HepG2 (cell line): ENCODE measurements at regions not wholly inside any gene's neighbourhood (a gene's known extent, or its start where the extent isn't known, plus 50 kb on each side); places are given as distances from the start of the nearest gene placed in this dataset.
"Not testable (repeated sequence)": the region's sequence is repeated elsewhere in the genome, so short reads cannot be mapped to it uniquely, and the experiment has no call there.

Source experiments
- ATF1 ChIP-seq: IDR thresholded peaks from 2 replicates; pipeline ENCODE4 v1.6.1; 2016; ENCODE audit warnings: mild to moderate bottlenecking, control low read depth
- FOXP4 ChIP-seq: sonication (generic); formaldehyde crosslinking; IDR thresholded peaks from 2 replicates; pipeline ENCODE4 v1.4.0; 2020; ENCODE audit warnings: missing genetic modification reagents
- ISX ChIP-seq: sonication (generic); formaldehyde crosslinking; conservative IDR thresholded peaks from 2 replicates; pipeline ENCODE4 v1.5.0; 2020; ENCODE audit warnings: missing genetic modification reagents
- MEIS1 ChIP-seq: sonication (generic); formaldehyde crosslinking; IDR thresholded peaks from 2 replicates; pipeline ENCODE4 v1.9.0; 2021; ENCODE audit warnings: mild to moderate bottlenecking, missing genetic modification reagents, moderate library complexity, borderline replicate concordance
- RARA ChIP-seq: IDR thresholded peaks from 2 replicates; pipeline ENCODE4 v1.6.1; 2016; ENCODE audit warnings: missing genetic modification reagents, missing compliant biosample characterization
- ZFYVE20 ChIP-seq: sonication (generic); formaldehyde crosslinking; IDR thresholded peaks from 2 replicates; pipeline ENCODE4 v1.8.0; 2023; ENCODE audit warnings: low read depth, mild to moderate bottlenecking, moderate library complexity, missing genetic modification reagents, borderline replicate concordance

- not testable (repeated sequence) for TF ChIP-seq ATF1 (CRISPR knock-in tag); ZFYVE20 (CRISPR knock-in tag); ISX (CRISPR knock-in tag); MEIS1 (CRISPR knock-in tag); FOXP4; RARA (CRISPR knock-in tag)
Observed at GRCh38 chr16:15207202-15207981, 113.3 kb upstream of the RRN3 start.
